8988T (cell line): ENCODE measurements at regions not wholly inside any gene's neighbourhood (a gene's known extent, or its start where the extent isn't known, plus 50 kb on each side); places are given as distances from the start of the nearest gene placed in this dataset.
"Not testable (repeated sequence)": the region's sequence is repeated elsewhere in the genome, so short reads cannot be mapped to it uniquely, and the experiment has no call there.

ENCODE experiments used
- DNase-seq: peaks from one replicate; pipeline ENCODE4 v3.0.0; 2011

DNA sequence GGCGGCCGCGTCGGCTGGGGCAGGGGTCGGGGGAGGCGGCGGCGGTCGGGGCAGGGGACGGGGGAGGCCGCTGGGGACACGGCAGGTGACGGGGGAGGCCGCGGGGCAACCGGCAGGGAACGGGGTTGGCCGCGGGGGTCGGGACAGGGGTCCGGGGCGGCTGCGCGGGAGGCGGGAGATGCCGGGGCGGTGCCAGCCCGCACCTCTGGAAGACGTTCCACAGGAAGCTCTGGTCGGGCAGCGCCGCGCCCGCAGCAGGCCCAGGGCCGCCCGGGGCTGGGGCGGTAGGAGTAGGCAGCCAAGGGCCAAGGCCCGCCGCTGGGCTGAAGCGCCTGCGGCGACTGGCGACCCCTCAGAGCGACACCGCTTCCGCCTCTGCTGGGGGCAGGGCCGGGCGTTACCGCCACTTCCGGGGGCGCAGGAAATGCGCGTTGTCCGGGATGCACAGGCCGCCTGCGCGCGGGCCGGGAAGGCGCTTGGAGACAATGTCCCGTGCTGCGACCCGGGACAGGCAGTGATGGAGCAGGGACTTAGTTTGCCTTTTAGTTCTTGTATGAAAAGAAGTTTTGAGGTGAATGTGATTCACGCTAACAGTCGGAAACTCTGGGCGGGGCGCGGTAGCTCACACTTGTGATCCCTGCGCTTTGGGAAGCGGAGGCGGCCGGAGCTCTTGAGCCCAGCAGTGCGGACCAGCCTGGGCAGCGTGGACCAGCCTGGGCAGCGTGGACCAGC, 110.0 kb upstream of the LPCAT1 start:
- DNase-seq = peak; percentile 93

DNA sequence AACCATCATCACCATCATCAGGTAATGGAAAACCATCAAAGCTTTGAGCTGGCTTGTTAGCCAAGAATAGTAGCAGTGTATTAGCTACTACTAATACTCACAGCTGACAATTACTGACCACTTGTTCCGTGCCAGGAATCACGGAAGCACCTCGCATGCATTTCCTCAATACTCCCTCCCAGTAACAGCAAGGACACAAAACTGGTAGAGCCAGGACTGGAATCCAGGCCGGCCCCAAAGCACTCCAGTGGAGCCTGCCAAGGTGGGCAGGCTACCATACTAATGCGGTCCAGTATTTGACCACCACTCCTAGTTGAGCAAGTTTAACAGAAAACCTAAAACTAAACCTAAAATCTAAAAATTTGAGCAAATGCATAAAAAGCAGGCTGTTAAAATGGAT, 107.2 kb upstream of the LPCAT1 start:
- not testable (repeated sequence) for DNase-seq

DNA sequence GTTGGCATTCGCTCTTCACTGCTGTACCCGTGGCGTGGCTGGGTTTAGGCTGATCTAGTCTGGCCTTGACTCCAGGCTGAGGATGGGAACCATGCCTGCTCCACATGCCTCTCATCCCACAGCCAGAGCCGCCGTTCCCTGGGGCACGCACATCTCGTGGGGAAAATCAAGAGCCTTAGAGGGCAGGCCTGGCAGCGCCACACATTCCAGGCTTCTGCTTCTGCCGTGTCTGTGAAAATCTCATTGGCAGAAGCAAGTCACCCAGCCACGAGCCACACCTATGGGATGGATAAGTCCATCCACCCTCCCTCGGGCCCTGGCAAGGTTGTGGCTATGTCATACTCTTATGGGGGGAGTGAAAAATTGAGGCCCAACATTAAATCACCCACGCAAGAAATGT, 102.6 kb upstream of the LPCAT1 start:
- not testable (repeated sequence) for DNase-seq

DNA sequence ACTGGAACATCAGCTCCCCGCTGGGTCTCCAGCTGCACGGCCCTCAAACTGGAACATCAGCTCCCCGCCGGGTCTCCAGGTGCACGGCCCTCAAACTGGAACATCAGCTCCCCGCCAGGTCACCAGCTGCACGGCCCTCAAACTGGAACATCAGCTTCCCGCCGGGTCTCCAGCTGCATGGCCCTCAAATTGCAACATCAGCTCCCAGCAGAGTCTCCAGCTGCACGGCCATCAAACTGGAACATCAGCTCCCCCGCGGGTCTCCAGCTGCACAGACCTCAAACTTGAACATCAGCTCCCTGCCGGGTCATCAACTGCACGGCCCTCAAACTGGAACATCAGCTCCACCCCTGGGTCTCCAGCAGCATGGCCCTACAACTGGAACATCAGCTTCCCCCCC, 95.8 kb upstream of the LPCAT1 start:
- DNase-seq = not testable (repeated sequence)

DNA sequence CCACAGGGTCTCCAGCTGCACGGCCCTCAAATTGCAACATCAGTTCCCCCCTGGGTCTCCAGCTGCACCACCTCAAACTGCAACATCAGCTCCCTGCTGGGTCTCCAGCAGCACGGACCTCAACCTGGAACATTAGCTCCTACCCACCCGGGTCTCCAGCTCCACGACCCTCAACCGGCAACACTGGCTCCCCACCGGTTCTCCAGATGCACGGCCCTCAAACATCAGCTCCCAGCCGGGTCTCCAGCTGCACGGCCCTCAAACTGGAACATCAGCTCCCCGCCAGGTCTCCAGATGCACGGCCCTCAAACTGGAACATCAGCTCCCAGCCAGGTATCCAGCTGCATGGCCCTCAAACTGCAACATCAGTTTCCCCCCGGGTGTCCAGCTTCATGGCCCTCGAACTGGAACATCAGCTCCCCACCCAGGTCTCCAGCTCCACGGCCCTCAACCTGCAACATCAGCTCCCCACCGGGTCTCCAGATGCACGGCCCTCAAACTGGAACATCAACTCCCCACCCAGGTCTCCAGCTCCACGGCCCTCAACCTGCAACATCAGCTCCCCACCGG, 94.6 kb upstream of the LPCAT1 start:
- not testable (repeated sequence) for DNase-seq

DNA sequence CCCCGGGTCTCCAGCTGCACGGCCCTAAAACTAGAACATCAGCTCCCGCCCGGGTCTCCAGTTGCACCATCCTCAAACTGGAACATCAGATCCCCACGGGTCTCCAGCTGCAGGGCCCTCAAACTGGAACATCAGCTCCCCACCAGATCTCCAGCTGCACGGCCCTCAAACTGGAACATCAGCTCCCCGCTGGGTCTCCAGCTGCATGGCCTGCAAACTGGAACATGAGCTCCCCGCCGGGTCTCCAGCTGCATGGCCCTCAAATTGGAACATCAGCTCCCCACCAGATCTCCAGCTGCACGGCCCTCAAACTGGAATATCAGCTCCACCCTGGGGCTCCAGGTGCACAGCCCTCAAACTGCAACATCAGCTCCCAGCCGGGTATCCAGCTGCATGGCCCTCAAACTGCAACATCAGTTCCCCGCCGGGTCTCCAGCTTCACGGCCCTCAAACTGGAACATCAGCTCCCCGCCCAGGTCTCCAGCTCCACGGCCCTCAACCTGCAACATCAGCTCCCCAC, 93.5 kb upstream of the LPCAT1 start:
- DNase-seq = not testable (repeated sequence)

DNA sequence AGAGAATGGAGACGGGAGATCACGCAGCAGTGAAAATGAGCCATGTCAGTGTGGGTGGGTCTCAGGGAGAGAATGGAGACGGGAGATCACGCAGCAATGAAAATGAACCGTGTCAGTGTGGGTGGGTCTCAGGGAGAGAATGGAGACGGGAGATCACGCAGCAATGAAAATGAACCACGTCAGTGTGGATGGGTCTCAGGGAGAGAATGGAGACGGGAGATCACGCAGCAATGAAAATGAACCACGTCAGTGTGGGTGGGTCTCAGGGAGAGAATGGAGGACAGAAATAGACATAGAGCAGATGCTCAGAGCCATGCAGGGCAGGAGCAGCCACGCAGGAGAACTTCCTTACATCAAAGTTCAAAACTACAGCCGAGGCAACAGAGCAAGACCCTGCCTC, 89.8 kb upstream of the LPCAT1 start:
- DNase-seq = not testable (repeated sequence)

DNA sequence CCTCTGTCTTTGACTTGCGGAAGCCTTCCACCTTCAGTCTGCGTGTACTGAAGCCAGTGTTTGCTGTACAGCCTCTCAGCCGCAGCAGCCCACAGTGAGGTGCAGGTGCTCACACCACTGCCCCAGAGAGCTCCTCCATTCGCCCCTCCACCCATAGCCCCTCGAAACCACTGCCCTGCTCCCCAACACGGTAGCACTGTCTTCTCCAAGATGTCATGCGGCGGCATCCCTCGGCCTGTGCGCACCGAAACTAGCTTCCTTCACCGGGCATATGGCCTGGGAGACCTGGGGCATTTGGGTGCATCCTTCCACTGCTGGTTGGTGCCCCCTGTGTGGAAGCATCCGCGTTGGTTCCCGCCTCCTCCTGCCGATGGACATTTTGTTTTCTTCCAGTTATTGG, 86.8 kb upstream of the LPCAT1 start:
- DNase-seq = not testable (repeated sequence)

DNA sequence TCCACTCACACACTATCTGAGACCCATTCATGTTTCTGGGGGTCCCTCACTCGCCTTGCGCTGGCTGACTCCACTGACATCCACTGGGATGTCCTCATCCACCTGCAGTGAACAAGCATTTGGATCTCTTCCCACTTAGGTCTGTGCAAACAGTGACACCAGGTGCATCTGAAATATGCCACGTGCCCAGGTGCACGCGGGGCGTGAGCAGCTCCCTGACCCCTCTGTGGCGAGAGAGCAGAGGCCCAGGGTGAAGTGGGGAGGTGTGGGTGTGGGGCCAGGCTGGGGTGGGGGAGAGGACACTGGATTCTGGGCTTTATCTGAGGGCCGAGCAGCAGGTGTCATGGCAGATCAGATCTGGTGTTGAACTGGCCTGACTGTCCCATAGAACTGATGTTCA, 85.4 kb upstream of the LPCAT1 start:
- not testable (repeated sequence) for DNase-seq

DNA sequence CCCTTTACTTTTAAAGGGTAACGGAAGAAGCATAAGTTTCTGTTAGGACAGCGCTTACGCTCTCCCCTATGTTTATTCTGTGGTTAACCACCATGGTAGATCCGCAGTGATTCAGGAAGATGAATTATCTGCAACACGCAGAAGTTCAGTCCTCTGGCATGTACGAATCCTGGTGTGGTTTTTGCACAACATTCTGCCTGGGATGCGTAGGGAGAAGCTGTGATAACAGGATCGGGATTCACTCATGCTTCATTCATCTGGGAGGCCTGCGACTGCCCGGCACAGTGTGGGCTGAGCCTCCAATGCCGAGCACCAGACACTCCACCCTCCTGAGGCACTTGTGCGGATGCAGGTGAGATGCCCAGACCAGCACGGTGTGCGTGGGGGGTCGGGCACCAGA, 84.6 kb upstream of the LPCAT1 start:
- not testable (repeated sequence) for DNase-seq

DNA sequence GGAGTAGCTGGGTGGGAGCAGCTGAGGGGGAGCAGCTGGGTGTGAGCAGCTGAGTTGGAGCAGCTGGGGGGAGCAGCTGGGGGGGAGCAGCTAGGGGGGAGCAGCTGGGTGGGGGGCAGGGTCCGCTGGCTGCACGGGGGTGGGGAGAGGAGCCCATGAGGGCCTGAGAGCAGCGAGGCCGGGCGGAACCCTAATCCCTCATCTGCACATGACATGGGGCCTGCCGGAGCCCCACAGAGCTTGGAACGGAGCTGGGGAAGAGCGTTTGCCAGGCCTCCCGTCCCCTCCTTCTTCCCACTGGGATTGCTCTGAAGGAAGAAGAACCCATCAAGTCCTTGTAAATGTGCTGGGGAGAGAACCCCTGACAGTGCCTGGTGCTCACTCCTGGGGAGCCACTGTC, 83.2 kb upstream of the LPCAT1 start:
- not testable (repeated sequence) for DNase-seq

DNA sequence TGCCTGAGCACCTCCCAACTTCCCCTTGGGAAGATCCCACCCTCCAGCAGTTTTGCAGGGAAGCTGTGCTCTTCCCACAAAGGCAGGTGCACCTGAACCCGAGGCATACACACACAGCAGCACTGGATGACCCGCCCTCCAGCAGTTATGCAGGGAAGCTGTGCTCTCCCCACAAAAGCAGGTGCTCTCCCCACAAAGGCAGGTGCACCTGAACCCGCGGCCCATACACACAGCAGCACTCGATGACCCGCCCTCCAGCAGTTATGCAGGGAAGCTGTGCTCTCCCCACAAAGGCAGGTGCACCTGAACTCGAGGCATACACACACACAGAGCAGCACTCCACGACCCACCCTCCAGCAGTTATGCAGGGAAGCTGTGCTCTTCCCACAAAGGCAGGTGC, 80.2 kb upstream of the LPCAT1 start:
- not testable (repeated sequence) for DNase-seq

DNA sequence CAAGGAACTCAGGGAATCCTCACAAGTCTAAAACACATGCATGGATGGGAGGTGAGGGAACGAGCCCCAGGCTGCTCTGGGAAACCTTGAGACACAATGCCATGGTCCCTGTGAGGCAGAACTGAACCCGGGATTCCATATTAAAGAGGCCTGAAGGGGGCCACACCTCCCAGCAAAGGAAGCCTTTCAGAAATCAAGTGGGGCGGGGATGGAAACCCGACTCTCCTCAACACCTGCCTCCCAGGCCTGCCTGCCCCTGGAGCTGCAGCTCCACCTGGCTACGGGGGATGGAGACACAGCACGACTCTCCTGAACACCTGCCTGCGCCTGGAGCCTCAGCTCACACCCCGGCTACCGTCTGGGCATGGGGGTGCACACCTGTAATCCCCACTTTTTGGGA, 77.8 kb upstream of the LPCAT1 start:
- peak; percentile 90 for DNase-seq

DNA sequence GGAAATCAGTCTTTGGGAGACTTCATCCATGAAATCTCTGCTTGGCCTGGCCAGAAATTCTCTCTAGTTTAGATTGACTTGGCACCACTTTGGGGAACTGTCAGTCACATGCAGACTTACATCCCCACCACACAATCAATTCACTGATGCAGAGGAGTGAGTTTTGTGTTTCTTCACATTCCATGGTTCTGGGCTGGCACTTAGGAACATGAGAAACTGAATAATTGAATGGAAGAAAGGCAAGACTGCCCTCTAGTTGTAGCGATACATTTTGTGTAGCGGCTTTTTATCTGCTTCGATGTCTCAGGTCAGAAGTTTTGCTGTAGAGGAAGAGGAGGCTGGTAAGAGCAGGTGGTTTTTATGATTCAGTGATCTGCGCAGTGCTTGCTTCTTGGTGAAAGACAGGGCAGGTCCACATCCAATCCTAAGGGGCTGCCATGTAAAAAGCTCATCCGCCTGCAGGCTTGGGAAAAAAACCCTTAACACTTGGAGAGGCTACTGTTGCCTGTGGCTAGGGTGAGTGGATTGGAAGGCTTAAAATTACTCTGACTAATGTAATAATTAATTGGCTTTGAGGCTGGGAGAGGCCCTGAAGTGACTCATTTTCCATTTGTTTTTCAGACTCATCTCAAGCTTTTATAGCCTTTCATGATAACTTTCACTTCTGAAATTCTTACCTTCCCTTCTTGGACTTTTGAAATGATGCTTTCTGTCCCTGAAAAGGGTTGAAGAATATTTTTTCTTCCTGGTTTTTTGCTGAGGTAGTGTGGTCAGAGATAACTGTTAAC, 75.4 kb upstream of the LPCAT1 start:
- DNase-seq = not testable (repeated sequence)

DNA sequence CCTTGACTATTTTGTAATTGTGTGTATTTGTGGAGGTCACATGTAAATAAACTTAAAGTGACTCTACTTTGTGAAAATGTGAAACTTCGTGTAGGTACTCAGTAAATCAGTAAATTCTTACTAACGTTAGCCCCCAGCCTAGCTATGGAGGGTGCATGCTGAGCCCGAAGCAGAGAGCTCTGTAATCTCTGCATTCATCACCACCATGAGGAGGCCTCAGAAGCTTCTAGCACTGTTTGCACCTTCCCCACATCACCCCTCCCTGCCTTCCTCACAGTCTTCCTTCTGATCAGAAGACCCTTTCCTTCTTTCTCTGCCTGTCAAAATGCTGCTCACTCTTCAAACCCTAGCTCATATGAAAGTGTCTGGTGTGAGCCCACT, 73.3 kb upstream of the LPCAT1 start:
- not testable (repeated sequence) for DNase-seq

DNA sequence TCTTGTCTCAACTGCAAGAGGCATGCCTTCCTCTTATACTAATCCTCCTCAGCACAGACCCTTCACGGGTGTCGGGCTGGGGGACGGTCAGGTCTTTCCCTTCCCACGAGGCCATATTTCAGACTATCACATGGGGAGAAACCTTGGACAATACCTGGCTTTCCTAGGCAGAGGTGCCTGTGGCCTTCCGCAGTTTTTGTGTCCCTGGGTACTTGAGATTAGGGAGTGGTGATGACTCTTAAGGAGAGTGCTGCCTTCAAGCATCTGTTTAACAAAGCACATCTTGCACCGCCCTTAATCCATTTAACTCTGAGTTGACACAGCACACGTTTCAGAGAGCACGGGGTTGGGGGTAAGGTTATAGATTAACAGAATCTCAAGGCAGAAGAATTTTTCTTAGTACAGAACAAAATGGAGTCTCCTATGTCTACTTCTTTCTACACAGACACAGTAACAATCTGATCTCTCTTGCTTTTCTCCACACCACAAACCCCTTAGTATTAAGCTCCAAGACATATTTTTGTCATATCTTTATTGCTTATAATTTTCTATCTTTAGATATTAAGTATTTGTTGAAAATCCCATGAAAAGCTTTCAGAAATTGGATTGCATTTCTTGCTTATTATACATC, 72.8 kb upstream of the LPCAT1 start:
- DNase-seq = not testable (repeated sequence)

DNA sequence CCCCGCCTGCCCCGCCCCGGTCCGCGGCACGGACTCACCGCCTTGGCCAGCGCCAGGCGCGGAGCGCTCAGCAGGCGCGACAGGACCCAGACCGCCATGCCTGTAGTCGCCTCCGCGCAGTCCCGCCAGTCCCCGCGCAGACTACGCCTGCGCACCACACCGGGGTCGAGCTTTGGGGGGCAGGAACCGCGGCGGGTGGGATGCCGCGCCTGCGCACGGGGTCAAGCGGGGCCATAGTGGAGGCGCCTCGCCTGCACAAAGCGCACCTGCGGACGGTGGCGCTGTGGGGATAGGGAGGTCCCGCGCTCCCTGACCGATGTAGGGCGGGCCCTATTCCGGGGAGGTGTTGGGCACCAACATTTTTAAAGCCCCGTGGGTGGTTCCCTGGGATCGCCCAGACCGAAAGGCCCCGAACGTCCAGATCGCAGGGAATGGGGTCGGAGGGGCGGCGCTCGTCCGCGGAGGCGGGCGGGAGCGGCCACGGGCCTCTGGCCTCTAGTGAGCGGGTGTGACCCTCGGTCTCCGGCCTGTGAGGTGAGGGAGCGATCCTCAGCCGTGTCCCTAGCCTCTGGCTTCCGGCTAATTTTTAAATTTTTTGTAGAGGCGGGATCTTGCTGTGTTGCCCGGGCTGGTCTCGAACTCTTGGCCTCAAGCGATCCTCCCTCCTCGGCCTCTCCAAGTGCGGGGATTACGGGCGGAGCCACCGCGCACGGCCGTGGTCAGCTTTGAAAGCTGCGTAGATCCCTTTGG, 70.8 kb upstream of the LPCAT1 start:
- peak; percentile 94 for DNase-seq

DNA sequence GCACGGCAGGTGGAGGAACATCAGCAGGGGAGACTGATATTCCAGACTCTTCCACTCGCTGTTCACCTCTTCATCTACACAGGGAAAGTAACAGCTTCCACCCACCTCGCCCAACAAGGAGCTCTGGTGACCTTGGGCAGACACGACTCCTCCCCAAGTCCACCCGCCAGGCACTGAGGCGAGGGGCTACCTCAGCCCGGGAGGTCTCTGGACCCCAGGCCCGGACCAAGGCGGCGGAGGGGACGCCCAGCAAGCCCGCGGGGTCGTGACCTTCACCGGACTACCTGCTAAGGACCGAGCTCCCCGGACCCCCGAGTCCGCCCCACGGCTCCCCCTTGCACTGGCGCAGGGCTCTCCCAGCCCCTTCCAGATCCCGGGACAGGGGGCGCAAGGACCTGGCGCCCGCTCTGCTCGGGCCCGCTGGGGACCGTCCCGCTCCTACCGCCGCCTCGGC, 70.2 kb upstream of the LPCAT1 start:
- DNase-seq = peak; percentile 29

DNA sequence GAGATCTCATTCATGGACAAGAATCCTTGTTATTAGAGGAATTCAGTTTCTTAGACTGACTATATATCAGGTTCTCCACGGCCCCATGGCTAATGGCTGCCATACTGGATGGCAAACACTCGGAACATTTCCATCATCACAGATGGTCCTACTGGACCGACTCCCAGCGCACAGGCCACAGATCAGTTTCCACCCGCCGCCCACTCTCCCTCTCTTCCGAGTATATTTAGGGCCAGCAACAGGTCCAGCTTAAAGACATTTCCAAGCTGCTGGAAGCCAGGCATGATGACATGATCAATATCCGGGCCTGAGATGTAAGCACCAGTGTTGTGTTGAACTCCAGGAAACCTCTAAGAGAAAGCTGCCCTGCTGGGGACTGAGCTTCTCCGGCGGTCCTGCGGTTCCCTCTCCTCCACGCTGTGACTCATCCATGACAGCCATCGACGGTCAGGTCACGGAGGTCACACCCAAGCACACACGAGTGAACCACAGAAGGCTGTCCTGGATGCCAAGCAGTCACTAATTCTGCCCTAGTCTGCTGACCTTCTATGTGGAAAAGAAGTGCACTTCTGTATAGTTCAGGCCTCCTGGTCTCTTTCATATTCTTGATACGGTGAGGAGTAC, 64.4 kb upstream of the LPCAT1 start:
- DNase-seq = not testable (repeated sequence)

DNA sequence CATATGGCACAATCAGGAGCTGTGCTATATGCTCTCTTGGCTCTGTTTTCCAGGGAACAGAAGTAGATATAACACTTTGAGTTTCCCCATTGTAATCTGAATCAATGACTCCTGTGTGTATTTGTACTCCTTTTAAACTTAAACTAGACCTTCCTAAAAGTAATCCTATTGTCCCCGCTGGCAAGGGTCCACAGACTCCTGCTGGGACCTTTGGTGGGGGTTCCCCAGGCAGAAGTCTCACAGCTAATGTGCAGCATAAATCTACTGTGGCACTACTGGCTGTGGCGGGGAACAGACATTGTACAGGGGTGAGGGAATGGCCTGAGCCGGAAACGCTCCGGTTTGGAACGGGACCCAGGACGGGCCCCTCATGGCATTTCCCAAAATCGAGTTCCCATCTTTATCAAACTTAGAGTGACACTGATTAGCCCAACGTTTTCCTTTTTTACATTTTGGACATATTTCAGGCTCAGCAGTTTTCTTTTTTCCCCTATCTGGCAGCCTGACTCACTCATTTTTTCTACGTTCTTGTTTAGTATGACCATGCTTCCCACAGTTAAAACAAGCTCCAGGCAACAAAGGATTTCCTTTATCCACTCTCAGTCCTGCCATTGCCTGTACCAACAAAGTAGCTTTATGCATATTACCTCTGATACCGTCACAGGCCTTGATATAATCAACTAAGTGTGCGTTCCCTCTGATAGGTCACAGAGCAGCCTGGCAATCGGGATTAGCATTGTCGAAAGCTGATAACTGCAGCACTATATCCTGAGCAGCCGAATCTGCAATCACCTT, 59.5 kb upstream of the LPCAT1 start:
- not testable (repeated sequence) for DNase-seq

DNA sequence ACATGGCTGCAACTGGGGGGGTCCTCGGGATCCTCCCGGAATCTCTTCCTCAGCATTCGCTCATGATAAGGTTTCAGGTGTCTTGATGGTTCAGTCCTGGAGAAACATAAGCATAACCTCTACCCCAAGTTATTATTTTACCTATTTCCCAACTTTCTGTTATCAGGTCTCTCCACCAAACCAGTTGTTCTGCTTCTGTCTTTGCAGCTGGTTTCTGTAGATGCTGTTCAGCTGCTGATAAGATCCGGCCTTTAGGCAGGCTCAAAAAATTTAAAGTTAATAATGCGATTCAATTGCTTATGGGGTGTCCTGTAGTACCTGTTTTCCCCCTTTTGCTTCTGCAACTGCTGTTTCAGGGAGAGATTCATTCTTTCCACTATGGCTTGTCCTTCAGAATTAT, 55.6 kb upstream of the LPCAT1 start:
- DNase-seq = not testable (repeated sequence)
